CD4-positive, alpha-beta T cell treated with Interleukin-4 for 1 hour (primary cell): ENCODE measurements at regions not wholly inside any gene's neighbourhood (a gene's known extent, or its start where the extent isn't known, plus 50 kb on each side); places are given as distances from the start of the nearest gene placed in this dataset.
"Not testable (repeated sequence)": the region's sequence is repeated elsewhere in the genome, so short reads cannot be mapped to it uniquely, and the experiment has no call there.

Experiments used
- DNase-seq, 2 donors: peaks; one replicate each; pipeline ENCODE4 v3.0.0-alpha.2; 2020 to 2022

GRCh38 chr11:71383461-71383860 lies 64.7 kb downstream of the DHCR7 start:
- peak in 1 of 2 donors; percentile 41 for DNase-seq

- DNase-seq: peak in 1 of 2 donors; percentile 45
These were observed 66.2 kb downstream of the DHCR7 start for GRCh38 chr11:71381781-71382505.

- no peak for DNase-seq
These were observed 68.5 kb downstream of the DHCR7 start for GRCh38 chr11:71379701-71380100.

- DNase-seq: no peak
These were observed 74.3 kb downstream of the DHCR7 start for GRCh38 chr11:71373791-71374454.

- DNase-seq: no peak
These were observed 75.2 kb downstream of the DHCR7 start for GRCh38 chr11:71372693-71373657.

GRCh38 chr11:71371674-71372069 lies 76.5 kb downstream of the DHCR7 start:
- DNase-seq: no peak

GRCh38 chr11:71370895-71371673 lies 77.1 kb downstream of the DHCR7 start:
- DNase-seq: no peak

GRCh38 chr11:71370020-71370747 lies 78.0 kb downstream of the DHCR7 start:
- DNase-seq: no peak

- no peak for DNase-seq
These were observed 78.8 kb downstream of the DHCR7 start for GRCh38 chr11:71369411-71369810.

- DNase-seq: no peak
These were observed 79.2 kb downstream of the DHCR7 start for GRCh38 chr11:71368966-71369365.

- no peak for DNase-seq
These were observed 80.4 kb downstream of the DHCR7 start for GRCh38 chr11:71367756-71368155.

- not testable (repeated sequence) for DNase-seq
These were observed 80.9 kb downstream of the DHCR7 start for GRCh38 chr11:71367276-71367675.

GRCh38 chr11:71366076-71366475 lies 82.1 kb downstream of the DHCR7 start:
- no peak for DNase-seq

GRCh38 chr11:71365626-71366025 lies 82.6 kb downstream of the DHCR7 start:
- no peak for DNase-seq

GRCh38 chr11:71364806-71365205 lies 83.4 kb downstream of the DHCR7 start:
- no peak for DNase-seq

- no peak for DNase-seq
These were observed 84.0 kb downstream of the DHCR7 start for GRCh38 chr11:71364176-71364671.

- DNase-seq: no peak
These were observed 84.5 kb downstream of the DHCR7 start for GRCh38 chr11:71363721-71364120.

- no peak for DNase-seq
These were observed 89.1 kb downstream of the DHCR7 start for GRCh38 chr11:71358963-71359567.

GRCh38 chr11:71358122-71358728 lies 90.0 kb downstream of the DHCR7 start:
- DNase-seq: no peak

GRCh38 chr11:71357414-71357813 lies 90.8 kb downstream of the DHCR7 start:
- DNase-seq: no peak

- DNase-seq: no peak
These were observed 91.3 kb downstream of the DHCR7 start for GRCh38 chr11:71356904-71357303.
